Glutamatergic neuron (in vitro differentiated cells): ENCODE measurements at regions not wholly inside any gene's neighbourhood (a gene's known extent, or its start where the extent isn't known, plus 50 kb on each side); places are given as distances from the start of the nearest gene placed in this dataset.
A peak's percentile ranks its signal among the peaks of the same experiment; 100 is the strongest.

ENCODE experiments used
- DNase-seq: peaks from one replicate; pipeline ENCODE4 v3.0.0; 2022
- H3K27ac Mint-ChIP-seq: one replicate; pipeline ENCODE4 v1.8.0; 2020; ENCODE audit warnings: mild to moderate bottlenecking, mixed read lengths, inconsistent platforms; ENCODE audit not compliant: unreplicated experiment
- H3K27me3 Mint-ChIP-seq: one replicate; pipeline ENCODE4 v1.8.0; 2020; ENCODE audit warnings: mild to moderate bottlenecking, moderate library complexity, mixed read lengths, inconsistent platforms; ENCODE audit not compliant: unreplicated experiment
- H3K36me3 Mint-ChIP-seq: one replicate; pipeline ENCODE4 v1.8.0; 2020; ENCODE audit warnings: mild to moderate bottlenecking, mixed read lengths, inconsistent platforms; ENCODE audit not compliant: unreplicated experiment
- H3K4me1 Mint-ChIP-seq: one replicate; pipeline ENCODE4 v1.8.0; 2020; ENCODE audit warnings: mild to moderate bottlenecking, low read depth, mixed read lengths, inconsistent platforms; ENCODE audit not compliant: unreplicated experiment
- H3K4me3 Mint-ChIP-seq: one replicate; pipeline ENCODE4 v1.8.0; 2020; ENCODE audit warnings: mild to moderate bottlenecking, mixed read lengths, inconsistent platforms; ENCODE audit not compliant: unreplicated experiment
- H3K9me3 Mint-ChIP-seq: one replicate; pipeline ENCODE4 v1.8.0; 2020; ENCODE audit warnings: mild to moderate bottlenecking, moderate library complexity, mixed read lengths, inconsistent platforms; ENCODE audit not compliant: unreplicated experiment
- TF ChIP-seq, protein P1 (sequence below): fragments of 200-600 bp; sonication (generic); IDR thresholded peaks from one replicate; pipeline ENCODE4 v1.5.0; 2021; ENCODE audit not compliant: partially characterized antibody, unreplicated experiment

DNA sequence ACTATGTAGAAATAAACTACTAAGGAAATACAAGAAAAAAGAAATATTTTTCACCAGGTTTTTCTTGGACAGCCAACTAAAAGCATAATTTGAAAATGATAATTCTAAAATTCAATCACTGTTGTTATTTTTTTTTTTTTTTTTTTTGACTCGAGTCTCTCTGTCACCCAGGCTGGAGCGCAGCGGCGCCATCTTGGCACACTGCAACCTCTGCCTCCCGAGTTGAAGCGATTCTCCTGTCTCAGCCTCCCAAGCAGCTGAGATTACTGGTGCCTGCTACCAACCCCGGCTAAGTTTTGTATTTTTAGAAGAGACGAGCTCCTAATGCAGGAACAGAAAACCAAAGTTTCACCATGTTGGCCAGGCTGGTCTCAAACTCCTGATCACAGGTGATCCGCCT is 122.3 kb upstream of the UGT8 start:
- no peak for DNase-seq
- Mint-ChIP-seq H3K27ac (no peak overlapping the region), H3K9me3 (peaks cover 1% of the 10 kb centered on the region), H3K4me1 (peaks cover 5% of the 10 kb centered on the region), H3K36me3 (no peaks in the 10 kb centered on the region), H3K27me3 (no peaks in the 10 kb centered on the region), H3K4me3 (no peak overlapping the region)
- TF ChIP-seq, protein P1, sequence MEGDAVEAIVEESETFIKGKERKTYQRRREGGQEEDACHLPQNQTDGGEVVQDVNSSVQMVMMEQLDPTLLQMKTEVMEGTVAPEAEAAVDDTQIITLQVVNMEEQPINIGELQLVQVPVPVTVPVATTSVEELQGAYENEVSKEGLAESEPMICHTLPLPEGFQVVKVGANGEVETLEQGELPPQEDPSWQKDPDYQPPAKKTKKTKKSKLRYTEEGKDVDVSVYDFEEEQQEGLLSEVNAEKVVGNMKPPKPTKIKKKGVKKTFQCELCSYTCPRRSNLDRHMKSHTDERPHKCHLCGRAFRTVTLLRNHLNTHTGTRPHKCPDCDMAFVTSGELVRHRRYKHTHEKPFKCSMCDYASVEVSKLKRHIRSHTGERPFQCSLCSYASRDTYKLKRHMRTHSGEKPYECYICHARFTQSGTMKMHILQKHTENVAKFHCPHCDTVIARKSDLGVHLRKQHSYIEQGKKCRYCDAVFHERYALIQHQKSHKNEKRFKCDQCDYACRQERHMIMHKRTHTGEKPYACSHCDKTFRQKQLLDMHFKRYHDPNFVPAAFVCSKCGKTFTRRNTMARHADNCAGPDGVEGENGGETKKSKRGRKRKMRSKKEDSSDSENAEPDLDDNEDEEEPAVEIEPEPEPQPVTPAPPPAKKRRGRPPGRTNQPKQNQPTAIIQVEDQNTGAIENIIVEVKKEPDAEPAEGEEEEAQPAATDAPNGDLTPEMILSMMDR, result no peak

DNA sequence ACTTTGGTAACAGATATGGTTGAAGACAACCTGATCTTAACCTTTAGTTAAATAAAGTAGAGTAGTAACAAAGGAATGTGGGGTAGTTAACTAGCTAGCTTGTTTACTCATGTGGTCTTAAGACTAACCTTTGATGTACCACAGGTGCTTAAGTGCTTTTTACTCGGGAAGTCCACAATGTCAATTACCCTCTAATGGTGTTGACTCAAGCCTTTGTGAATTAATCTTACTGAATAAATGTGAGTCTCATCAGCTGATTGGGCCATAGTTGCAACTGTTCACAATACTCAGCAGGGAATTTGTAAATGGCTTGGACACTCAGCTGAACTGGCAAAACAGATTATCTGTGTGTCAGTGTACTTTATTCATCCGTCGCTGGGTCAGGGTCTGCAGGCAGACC is 119.0 kb upstream of the UGT8 start:
- Mint-ChIP-seq H3K4me1 (peaks cover 5% of the 10 kb centered on the region), H3K4me3 (no peak overlapping the region), H3K27me3 (no peaks in the 10 kb centered on the region), H3K36me3 (no peaks in the 10 kb centered on the region), H3K9me3 (no peaks in the 10 kb centered on the region), H3K27ac (peak overlapping the region; percentile 19)
- DNase-seq, result no peak
- TF ChIP-seq, protein P1, result no peak

DNA sequence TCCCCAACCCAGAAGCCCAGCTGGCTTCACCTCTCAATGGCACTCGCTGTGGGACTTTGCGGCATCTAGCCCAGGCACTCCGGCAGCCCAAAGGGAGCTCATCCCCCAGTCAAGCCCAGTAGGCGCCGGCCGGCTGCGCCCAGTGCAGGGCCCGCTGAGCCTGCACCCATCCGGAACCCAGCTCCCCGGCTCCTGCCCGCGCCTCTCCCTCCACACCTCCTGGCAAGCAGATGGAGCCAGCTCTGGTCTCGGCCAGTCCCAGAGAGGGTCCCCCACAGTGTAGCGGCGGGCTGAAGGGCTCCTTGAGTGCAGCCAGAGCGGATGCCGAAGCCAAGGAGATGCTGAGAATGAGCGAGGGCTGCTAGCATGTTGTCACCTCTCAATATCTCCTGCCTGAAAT is 116.8 kb upstream of the UGT8 start:
- no peaks in the 10 kb centered on the region for H3K36me3 Mint-ChIP-seq
- no peak for DNase-seq
- TF ChIP-seq, protein P1, result no peak

DNA sequence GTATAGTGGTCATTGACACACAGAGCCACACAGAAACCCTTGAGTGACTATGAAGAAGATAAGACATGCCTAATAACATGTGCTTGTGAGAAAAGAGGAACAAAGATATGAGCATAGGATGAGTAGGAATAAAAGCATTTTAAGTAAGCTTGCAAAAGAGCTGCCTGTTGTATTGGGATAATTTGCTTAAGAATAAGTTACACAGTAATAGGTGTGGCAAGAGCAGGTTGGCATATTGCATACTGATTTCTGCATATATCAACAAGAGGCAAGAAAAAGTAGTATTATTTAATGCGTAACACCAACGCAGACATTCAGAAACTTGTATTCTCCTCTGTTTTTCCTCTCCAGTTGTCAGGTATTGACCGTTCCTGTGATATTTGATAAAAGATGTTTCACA is 111.5 kb upstream of the UGT8 start:
- no peaks in the 10 kb centered on the region for H3K9me3 Mint-ChIP-seq
- H3K36me3 Mint-ChIP-seq, result no peaks in the 10 kb centered on the region
- H3K27me3 Mint-ChIP-seq, result no peaks in the 10 kb centered on the region
- no peak overlapping the region for H3K27ac Mint-ChIP-seq
- TF ChIP-seq, protein P1, result no peak
- peaks cover 3% of the 10 kb centered on the region for H3K4me1 Mint-ChIP-seq
- DNase-seq, result no peak
- H3K4me3 Mint-ChIP-seq, result no peak overlapping the region

More for the DNA sequence above, 116.8 kb upstream of the UGT8 start:
- no peak overlapping the region for H3K27ac Mint-ChIP-seq
- no peaks in the 10 kb centered on the region for H3K9me3 Mint-ChIP-seq
- no peak overlapping the region for H3K4me3 Mint-ChIP-seq
- no peaks in the 10 kb centered on the region for H3K27me3 Mint-ChIP-seq
- peaks cover 5% of the 10 kb centered on the region for H3K4me1 Mint-ChIP-seq

DNA sequence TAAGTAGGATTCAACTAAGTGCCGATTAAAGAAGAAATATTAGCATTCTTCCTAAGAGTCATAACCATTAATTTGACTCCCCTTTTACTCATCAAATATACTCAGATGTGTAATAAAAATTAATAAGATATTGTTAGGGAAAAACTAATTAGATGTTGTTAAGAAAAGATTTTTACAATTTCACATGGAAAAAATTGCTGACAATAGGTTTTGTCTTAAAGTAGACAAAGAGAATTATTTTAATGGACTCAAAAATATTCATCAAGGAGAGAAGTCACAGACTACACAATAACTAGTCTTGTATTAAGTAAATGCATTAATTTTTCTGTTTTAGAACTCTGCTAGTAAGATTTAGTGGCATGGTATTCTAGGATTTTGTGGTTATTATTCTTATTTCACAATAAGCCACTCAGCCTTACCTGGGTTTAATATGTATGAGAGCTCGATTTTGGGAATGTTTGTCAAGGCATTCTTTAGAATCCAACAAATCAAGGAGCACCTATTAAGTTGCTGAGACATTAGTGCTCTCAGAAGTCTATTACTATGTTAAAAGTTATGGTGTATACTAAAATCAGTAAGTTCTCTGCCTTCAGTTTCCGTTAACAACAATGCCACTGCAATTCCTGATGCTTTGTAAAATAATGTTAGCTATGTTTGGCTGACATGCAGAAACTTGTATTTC is 110.2 kb upstream of the UGT8 start:
- DNase-seq, result no peak
- peaks cover 5% of the 10 kb centered on the region for H3K36me3 Mint-ChIP-seq
- H3K4me1 Mint-ChIP-seq, result peaks cover 3% of the 10 kb centered on the region
- TF ChIP-seq, protein P1, result no peak
- no peak overlapping the region for H3K27ac Mint-ChIP-seq
- no peaks in the 10 kb centered on the region for H3K27me3 Mint-ChIP-seq
- H3K4me3 Mint-ChIP-seq, result no peak overlapping the region
- H3K9me3 Mint-ChIP-seq, result no peaks in the 10 kb centered on the region
